KOPT-K1 (cell line): ENCODE measurements at regions not wholly inside any gene's neighbourhood (a gene's known extent, or its start where the extent isn't known, plus 50 kb on each side); places are given as distances from the start of the nearest gene placed in this dataset.

Experiments
- H3K27ac ChIP-seq: fragments of 200-600 bp; sonication (generic); 2 replicates; pipeline ENCODE4 v1.5.1; 2016; ENCODE audit warnings: antibody characterized with exemption, mild to moderate bottlenecking, low read depth, low read length; ENCODE audit not compliant: poor library complexity, severe bottlenecking
- H3K36me3 ChIP-seq: fragments of 200-600 bp; sonication (generic); 2 replicates; pipeline ENCODE4 v1.5.1; 2017; ENCODE audit warnings: antibody characterized with exemption, mild to moderate bottlenecking, low read length, moderate library complexity; ENCODE audit not compliant: insufficient read depth
- H3K9me3 ChIP-seq: fragments of 200-600 bp; sonication (generic); 2 replicates; pipeline ENCODE4 v1.5.1; 2017; ENCODE audit warnings: antibody characterized with exemption, low read length, mild to moderate bottlenecking; ENCODE audit not compliant: insufficient read depth, poor library complexity, severe bottlenecking

DNA sequence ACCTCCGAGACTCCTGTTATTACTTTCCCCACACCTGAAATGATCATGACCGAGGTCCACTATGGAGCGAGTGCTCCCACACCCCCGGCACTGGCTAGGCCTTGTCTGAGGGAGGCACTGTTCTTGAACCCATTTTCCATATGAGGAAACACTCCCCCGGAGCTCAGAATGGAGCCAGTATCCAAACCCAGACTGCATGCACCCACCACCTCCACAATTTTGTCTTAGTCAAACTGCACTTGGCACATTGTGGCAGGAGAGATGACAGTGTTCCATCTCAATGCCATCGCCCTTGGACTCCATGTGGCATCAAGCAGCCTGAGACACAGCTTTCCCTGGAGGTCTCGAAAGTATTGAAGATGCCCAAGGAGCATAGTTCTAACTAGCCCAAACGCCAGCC is 154.1 kb downstream of the NUP210 start:
- no peaks in the 10 kb centered on the region for H3K9me3 ChIP-seq
- no peaks in the 10 kb centered on the region for H3K36me3 ChIP-seq
- H3K27ac ChIP-seq: no peak overlapping the region

DNA sequence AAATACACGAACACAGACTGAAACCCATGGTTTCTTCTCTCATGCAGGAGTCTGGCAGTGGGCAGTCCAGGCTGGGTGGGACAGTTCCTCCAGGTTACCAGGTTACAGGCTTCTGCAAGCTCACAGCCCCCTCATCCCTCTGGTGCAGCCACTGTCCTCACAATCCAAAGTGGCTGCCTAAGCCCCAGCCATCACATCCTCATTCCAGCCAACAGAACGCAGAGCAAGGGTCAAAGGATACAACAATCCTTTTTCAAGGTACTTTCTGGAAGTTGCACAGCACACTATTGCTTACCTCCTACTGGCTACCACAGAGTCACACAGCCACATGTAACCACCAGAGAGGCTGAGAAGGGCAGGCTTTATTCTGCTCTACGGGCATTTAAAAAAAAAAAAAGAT is 154.6 kb downstream of the NUP210 start:
- no peak overlapping the region for H3K27ac ChIP-seq
- H3K36me3 ChIP-seq: no peaks in the 10 kb centered on the region

DNA sequence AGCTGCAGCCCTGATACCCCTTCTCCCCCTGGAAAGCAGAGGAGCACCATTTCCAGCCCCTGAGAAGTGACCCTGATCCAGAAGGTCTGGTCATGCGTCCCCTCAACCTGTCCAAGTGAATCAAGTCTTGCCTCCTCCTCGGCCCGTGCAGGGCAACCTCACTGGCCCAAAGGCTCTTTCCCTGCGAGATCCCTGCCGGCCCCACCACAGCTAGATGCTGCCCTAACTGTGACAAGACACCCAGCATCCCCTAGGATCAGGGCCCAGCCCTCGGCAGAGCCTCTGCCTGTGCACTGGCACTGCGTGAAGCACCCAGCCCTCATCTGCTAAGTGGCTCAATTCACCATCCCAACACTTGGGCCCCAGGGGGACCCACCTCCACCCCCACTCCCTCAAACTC is 155.1 kb downstream of the NUP210 start:
- H3K9me3 ChIP-seq: no peaks in the 10 kb centered on the region
- H3K36me3 ChIP-seq: no peaks in the 10 kb centered on the region
- H3K27ac ChIP-seq: no peak overlapping the region

More for the DNA sequence above, 154.6 kb downstream of the NUP210 start:
- H3K9me3 ChIP-seq: no peaks in the 10 kb centered on the region

DNA sequence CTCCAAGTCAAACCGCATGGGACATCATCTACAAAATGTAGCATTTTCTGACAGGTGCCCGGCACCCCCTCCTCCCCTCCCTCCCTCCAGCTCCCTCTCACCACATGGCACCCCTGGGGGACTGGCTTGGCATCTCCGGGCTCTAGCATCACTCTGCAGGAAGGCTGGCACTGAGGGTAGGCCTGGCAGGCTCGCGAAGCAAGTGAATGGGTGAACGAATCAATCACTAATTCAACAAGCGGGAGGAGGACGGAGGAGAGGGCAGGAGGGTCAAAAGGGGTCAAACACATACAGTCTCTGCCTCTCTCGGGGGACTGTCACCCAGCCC is 155.7 kb downstream of the NUP210 start:
- Histone ChIP-seq H3K36me3 (no peaks in the 10 kb centered on the region), H3K9me3 (no peaks in the 10 kb centered on the region), H3K27ac (no peak overlapping the region)

DNA sequence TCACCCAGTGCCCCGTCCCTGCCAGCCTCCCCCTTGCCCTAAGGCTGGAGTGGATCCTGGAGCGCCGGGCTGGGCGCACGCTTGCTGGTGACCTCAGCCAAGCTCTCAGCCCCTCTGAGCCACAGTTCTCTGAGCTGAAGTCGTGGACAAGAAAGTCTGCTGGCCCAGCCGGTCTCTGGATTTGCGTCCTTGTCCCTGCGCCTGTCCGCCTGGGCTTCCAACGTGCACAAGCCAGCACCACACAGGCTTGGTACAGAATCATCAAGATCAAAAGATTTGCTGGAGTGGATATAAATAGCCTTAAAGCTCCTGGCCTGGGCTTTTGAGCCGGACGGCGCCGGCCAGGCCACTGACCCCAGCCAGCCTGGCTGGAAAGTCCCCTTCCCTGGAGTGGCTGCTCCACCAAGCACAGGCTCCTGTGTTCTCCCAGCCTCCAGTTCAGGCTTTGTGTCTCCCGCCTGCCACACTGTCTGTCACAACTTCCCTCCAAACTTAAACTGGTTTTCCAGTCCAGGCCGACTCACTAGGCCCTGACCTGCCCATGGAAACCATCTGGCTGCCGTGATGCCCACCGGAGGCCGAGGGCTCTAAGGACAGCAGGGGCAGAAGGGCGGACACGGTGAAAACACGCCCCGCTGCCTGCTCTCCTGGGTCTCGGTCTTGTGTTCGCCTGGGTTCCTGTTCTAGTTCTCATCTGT is 156.2 kb downstream of the NUP210 start:
- Histone ChIP-seq H3K36me3 (no peaks in the 10 kb centered on the region), H3K9me3 (no peaks in the 10 kb centered on the region), H3K27ac (no peak overlapping the region)

DNA sequence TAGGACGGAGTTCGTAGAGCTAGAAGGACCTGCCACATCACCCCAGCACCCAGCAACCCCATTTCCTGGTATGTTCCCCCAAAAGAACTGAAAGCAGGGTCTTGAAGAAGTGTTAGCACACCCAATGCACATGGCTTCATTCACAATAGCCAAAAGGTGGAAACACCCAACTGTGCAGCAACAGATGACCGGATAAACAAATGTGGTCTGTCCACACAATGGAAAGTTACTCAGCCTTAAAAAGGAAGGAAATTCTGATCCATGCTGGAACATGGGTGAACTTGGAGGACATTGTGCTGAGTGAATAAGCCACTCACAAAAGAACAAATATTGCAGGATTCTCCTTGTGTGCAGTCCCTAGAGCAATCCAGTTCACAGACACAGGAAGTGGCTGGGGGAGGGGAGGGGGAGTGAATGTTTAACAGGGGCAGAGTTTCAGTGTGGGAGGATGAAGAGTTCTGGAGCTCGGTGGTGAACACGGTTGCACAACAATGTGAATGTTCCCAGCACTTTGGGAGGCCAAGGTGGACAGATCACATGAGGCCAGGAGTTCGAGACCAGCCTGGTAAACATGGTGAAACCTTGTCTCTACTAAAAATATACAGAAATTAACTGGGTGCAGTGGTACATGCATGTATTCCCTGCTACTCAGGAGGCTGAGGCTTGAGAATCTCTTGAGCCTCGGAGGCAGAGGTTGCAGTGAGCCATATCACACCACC is 157.5 kb downstream of the NUP210 start:
- Histone ChIP-seq H3K36me3 (no peaks in the 10 kb centered on the region), H3K9me3 (no peaks in the 10 kb centered on the region), H3K27ac (peak overlapping the region; percentile 28)

DNA sequence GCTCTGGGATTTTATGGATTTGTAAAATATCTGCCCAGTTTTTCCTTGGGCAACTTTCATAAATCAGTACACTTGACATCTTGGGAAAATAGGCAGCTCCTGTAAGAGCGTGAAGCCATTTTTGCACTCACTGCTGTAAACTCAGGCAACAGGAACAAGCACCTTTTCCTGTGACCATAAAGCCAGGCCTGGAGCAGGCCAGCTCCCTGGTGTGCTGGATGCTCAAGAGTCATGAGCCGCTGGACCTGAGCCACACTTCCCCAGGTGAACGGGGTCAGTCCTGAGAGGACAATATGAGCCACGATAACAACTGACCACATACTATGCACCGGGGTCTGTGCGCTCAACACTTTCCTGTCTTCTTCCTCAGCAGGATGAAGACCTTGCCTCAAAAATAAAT is 158.2 kb downstream of the NUP210 start:
- Histone ChIP-seq H3K9me3 (no peaks in the 10 kb centered on the region), H3K27ac (no peak overlapping the region), H3K36me3 (no peaks in the 10 kb centered on the region)

DNA sequence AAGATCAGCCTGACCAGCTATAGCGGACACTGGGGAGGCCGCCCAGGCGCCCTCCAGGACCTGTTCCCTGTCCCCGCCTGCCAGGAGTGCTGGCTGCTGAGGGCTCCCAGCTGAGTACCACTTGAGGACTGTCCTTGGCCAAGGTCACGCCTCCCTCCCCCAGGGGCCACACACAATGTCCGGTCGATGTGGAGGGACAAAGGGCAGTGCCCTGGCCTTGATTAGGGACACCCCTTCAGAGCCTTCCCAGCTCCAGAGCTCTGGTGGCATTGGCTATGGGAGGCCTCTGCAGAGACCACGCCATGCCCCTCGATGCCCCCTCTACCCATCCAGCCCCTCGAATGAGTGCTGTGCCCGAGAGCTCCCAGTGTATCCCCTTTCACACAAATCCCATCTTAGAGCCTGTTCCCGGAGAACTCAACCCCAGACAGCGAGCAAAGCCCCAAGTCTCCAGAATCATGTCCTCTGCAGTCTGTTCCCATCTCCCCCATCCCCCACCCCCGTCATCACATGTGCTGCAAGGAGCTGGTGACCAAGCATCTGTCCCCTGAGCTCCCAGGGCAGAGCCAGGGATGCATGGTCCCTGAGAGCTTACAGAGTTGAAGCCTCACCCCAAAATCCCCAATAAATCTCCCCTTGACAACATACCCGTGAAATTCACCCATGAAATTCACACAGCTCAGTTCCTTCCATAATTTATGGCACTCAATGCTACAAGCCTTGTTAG is 158.9 kb downstream of the NUP210 start:
- H3K36me3 ChIP-seq: no peaks in the 10 kb centered on the region
- no peaks in the 10 kb centered on the region for H3K9me3 ChIP-seq
- no peak overlapping the region for H3K27ac ChIP-seq

DNA sequence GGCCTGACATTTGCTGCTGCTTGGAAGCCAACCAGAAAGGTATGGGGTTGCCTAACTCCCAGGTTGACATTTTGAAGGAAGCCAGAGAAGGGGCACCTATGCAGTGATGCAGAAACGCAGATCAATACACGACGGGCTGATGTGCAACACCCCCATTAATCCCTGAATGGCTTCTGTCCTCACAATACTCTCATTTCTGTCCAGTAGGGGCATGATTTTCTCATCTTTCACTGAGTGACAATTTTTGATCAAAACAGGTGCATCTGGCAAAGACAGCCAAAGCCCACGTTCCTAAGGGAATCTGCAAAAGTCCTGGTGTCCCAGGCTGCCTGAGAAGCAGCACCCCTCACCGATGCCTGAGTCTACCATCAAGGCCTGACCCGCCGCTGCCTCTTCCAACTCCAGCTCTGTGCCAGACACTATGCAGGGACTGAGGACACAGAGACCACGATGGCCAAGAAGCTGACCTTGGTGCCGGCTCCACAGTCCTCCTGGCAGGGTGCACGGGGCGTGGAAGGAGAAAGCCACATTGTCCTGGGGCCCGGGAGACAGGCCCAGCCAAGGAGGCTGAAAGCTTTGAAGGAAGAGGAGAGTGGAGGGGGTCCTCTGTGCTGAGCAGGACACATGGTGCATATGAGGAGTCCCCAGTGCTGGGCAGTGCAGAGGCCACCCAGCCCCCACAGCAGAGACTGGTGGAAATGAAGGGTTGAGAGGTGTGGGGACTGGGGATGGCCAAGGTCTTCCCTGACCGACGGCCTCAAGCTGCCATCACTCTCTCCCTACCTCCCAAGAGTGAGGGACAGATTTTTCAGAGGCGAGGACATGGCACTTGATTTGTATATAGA is 159.6 kb downstream of the NUP210 start:
- H3K27ac ChIP-seq: no peak overlapping the region
- no peaks in the 10 kb centered on the region for H3K9me3 ChIP-seq
- H3K36me3 ChIP-seq: no peaks in the 10 kb centered on the region

DNA sequence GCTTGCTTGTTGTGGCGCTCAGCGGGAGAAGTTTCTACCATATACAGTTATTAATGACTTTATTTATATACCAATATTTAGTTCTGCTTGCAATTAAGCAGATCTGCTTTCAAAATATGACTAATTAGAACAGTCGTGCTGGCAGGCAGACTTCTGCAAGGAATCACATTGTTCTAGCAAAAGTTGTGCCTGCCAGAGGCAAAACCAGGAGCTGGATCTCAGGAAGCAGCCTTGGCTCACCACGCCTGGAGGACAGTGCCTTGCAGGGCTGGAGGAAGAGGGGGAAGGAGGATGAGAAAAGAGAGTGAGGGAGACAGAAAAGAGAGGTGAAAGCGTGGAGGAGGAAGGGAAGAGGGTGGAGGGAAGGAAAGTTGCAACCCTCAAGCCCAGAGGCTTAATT is 160.3 kb downstream of the NUP210 start:
- Histone ChIP-seq H3K9me3 (no peaks in the 10 kb centered on the region), H3K27ac (no peak overlapping the region), H3K36me3 (no peaks in the 10 kb centered on the region)

DNA sequence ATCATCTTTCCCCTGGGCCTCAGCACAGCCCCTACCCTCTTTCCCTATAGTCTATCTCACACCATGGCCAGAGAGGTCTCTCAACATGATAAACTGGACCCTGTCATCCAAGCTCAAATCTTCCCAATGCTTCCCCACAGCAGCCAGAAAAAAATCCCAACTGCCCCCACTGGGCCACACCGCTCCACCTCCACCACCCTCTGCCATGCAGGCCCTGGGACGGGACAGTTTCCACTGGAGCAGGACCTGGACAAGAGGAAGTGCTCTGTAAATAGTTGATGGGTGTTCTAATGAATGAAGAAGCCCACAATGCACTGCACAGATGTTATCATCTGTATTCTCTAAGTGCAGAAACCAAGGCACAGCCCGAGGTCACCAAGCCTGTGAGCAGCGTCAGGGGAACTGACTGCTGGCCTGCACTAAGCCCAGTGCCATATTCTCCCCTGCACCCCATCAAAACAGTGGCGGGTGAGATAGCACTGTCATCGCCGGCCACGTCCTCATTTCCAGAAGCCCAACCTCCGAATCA is 161.1 kb downstream of the NUP210 start:
- Histone ChIP-seq H3K36me3 (no peaks in the 10 kb centered on the region), H3K9me3 (no peaks in the 10 kb centered on the region), H3K27ac (no peak overlapping the region)

DNA sequence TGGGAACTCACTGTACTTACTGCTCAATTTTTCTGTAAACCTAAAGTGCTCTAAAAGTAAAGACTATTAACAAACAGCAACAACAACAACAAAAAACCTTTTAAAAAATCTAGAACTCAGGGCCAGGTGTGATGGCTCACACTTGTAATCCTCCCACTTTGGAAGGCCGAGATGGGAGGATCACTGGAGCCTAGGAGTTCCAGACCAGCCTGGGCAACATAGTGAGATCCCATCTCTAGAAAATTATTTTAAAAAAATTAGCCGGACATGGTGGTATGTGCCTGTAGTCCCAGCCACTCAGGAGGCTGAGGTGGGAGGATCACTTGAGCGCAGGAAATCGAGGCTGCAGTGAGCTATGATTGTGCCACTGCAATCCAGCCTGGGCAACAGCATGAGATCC is 161.8 kb downstream of the NUP210 start:
- Histone ChIP-seq H3K27ac (no peak overlapping the region), H3K9me3 (no peaks in the 10 kb centered on the region), H3K36me3 (no peaks in the 10 kb centered on the region)

DNA sequence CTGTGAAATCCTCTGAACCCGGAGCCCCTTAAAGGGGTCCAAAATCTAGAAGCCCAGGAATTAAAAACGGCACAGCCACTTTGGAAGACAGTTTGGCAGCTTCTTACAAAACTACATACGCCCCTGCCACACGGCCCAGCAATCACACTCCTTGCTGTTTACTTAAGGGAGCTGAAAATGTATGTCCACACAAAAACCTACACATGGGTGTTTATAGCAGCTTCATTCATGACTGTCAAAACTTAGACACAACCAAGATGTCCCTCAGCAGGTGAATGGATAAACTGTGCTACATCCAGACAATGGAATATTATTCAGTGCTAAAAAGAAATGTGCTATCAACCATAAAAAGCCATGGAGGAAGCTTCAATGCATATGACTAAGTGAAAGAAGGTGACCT is 162.5 kb downstream of the NUP210 start:
- Histone ChIP-seq H3K27ac (no peak overlapping the region), H3K36me3 (no peaks in the 10 kb centered on the region), H3K9me3 (no peaks in the 10 kb centered on the region)

DNA sequence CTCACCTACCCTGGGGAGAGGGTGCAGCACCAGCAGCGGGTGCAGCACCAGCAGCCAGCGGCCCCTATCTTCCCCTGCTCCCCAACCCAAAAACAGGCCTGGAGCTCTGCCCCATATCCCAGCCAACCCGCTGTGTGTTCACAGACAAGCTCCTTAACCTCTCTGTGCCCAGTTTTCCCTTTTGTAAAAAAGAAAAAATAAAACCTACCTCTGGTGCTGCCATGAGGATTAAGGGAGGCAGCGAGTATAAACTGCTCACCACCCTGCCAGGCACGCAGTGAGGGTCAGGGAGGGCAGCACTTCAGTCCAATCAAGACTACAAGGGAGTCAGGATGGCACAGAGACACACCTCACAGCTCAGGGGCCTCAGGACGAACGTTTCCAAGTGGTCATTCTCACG is 163.3 kb downstream of the NUP210 start:
- no peaks in the 10 kb centered on the region for H3K9me3 ChIP-seq
- no peaks in the 10 kb centered on the region for H3K36me3 ChIP-seq
- H3K27ac ChIP-seq: no peak overlapping the region
